B cell (primary cell): ENCODE measurements at regions not wholly inside any gene's neighbourhood (a gene's known extent, or its start where the extent isn't known, plus 50 kb on each side); places are given as distances from the start of the nearest gene placed in this dataset.

Experiments
- ATAC-seq: fragments of 200-7000 bp; cut with Tn5 transposase; one replicate; pipeline ENCODE4 v1.10.0; 2021; ENCODE audit warnings: low read depth, mild to moderate bottlenecking, moderate number of reproducible peaks, moderate library complexity
- CTCF ChIA-PET: fragments of 350-600 bp; sonication (Branson Sonifier 250); formaldehyde crosslinking; loops from one replicate; lab custom pipeline; 2021; ENCODE audit warnings: antibody characterized with exemption, inconsistent platforms; lab: Charles Lee
- POLR2A ChIA-PET: fragments of 350-600 bp; sonication (Branson Sonifier 250); formaldehyde crosslinking; loops from one replicate; lab custom pipeline; 2021; ENCODE audit warnings: antibody characterized with exemption; lab: Charles Lee
- DNase-seq: peaks from one replicate; pipeline ENCODE4 v3.0.0; 2013
- H2AFZ ChIP-seq: 2 replicates; pipeline ENCODE4 v1.6.1; 2012; ENCODE audit warnings: mild to moderate bottlenecking, low read depth, low read length; ENCODE audit not compliant: insufficient read depth, poor library complexity, severe bottlenecking
- H3K27ac ChIP-seq, 2 donors: 1 replicate in 1 of 2; 2 replicates in 1 of 2; pipeline ENCODE4 v1.5.1; 2012 to 2013; ENCODE audit warnings: low read length in 2 of 2, mild to moderate bottlenecking in 2 of 2, moderate library complexity in 1 of 2
- H3K27me3 ChIP-seq, 4 experiments: fragments of 200-600 bp in 1 of 4; sonication (generic) in 1 of 4; replicated peaks in 1 of 4; 1 replicate in 2 of 4; 2 replicates in 2 of 4; pipeline versions ENCODE4 v1.6.1 to v1.7.0; 2013 to 2016; ENCODE audit warnings: low read length in 3 of 4, mild to moderate bottlenecking in 2 of 4, mixed read lengths in 1 of 4, moderate library complexity in 1 of 4; ENCODE audit not compliant: insufficient read depth in 4 of 4, control insufficient read depth in 3 of 4; ENCODE audit errors: control extremely low read depth in 1 of 4
- H3K36me3 ChIP-seq, 2 experiments: replicated peaks in 1 of 2; 1 replicate in 1 of 2; 2 replicates in 1 of 2; pipeline versions ENCODE4 v1.6.1 to v1.7.1; 2013; ENCODE audit warnings: low read length in 1 of 2; ENCODE audit not compliant: insufficient read depth in 2 of 2, control insufficient read depth in 1 of 2; ENCODE audit errors: control extremely low read depth in 1 of 2, extremely low read depth in 1 of 2
- H3K4me1 ChIP-seq, 2 donors: fragments of 200-600 bp in 1 of 2; sonication (generic) in 1 of 2; 1 replicate in 1 of 2; 2 replicates in 1 of 2; pipeline versions ENCODE4 v1.5.1 to v1.6.1; 2013 to 2017; ENCODE audit warnings: low read length in 2 of 2; ENCODE audit not compliant: control insufficient read depth in 2 of 2, insufficient read depth in 2 of 2
- H3K4me2 ChIP-seq: replicated peaks from 2 replicates; pipeline ENCODE3; 2012; ENCODE audit warnings: mild to moderate bottlenecking, low read depth, low read length; ENCODE audit not compliant: poor library complexity, severe bottlenecking
- H3K4me3 ChIP-seq, 5 experiments: fragments of 200-600 bp in 1 of 5; sonication (generic) in 1 of 5; 1 replicate in 3 of 5; 2 replicates in 2 of 5; pipeline versions ENCODE4 v1.5.1 to v1.7.0; 2011 to 2016; ENCODE audit warnings: low read length in 4 of 5, mild to moderate bottlenecking in 4 of 5, low read depth in 2 of 5, control low read depth in 1 of 5, moderate library complexity in 1 of 5; ENCODE audit not compliant: insufficient read depth in 1 of 5; ENCODE audit errors: control extremely low read depth in 1 of 5, extremely low read depth in 1 of 5
- H3K79me2 ChIP-seq: fragments of 200-600 bp; sonication (generic); one replicate; pipeline ENCODE4 v1.6.0; 2016; ENCODE audit warnings: low read length; ENCODE audit not compliant: control insufficient read depth, insufficient read depth
- H3K9ac ChIP-seq: fragments of 200-600 bp; sonication (generic); 2 replicates; pipeline ENCODE4 v1.6.1; 2017; ENCODE audit warnings: mild to moderate bottlenecking, low read length, moderate library complexity
- H3K9me3 ChIP-seq, 3 donors: one replicate each; pipeline versions ENCODE4 v1.6.1 to v1.7.1; 2013; ENCODE audit warnings: low read length in 2 of 3; ENCODE audit not compliant: control insufficient read depth in 2 of 3, insufficient read depth in 1 of 3; ENCODE audit errors: control extremely low read depth in 1 of 3
- H4K20me1 ChIP-seq: 2 replicates; pipeline ENCODE4 v1.6.0; 2012; ENCODE audit warnings: mild to moderate bottlenecking, low read length; ENCODE audit not compliant: insufficient read depth, control insufficient read depth, poor library complexity, severe bottlenecking
- H3K27ac Mint-ChIP-seq: one replicate; pipeline ENCODE4 v1.8.0; 2021; ENCODE audit warnings: mixed read lengths
- H3K27me3 Mint-ChIP-seq: one replicate; pipeline ENCODE4 v1.8.0; 2021; ENCODE audit warnings: mixed read lengths
- H3K4me1 Mint-ChIP-seq: one replicate; pipeline ENCODE4 v1.8.0; 2021; ENCODE audit warnings: mixed read lengths
- H3K4me3 Mint-ChIP-seq: one replicate; pipeline ENCODE4 v1.8.0; 2021; ENCODE audit warnings: mixed read lengths
- H3K9me3 Mint-ChIP-seq: one replicate; pipeline ENCODE4 v1.8.0; 2022; ENCODE audit warnings: mixed read lengths; ENCODE audit not compliant: insufficient read depth
- EZH2 ChIP-seq: IDR thresholded peaks from 2 replicates; pipeline ENCODE4 v1.6.1; 2012; ENCODE audit warnings: borderline replicate concordance, low read depth, mild to moderate bottlenecking, moderate library complexity, low read length; ENCODE audit not compliant: insufficient read depth, poor library complexity, severe bottlenecking
- WGBS: methylation state at CpG from one replicate; pipeline ENCODE4 v1.1.5; 2013; ENCODE audit warnings: missing lambda C conversion rate; ENCODE audit not compliant: insufficient coverage; 5-methylcytosine and 5-hydroxymethylcytosine counted together
- intact Hi-C: fragments of 100-400 bp; cut with micrococcal nuclease; formaldehyde crosslinking; loops from one replicate; pipeline ENCODE4 v1.10.0; 2022
- TF ChIP-seq, protein P1 (sequence below): fragments of 200-600 bp; IDR thresholded peaks from one replicate; pipeline ENCODE4 v1.8.0; 2022; ENCODE audit warnings: antibody characterized with exemption, mild to moderate bottlenecking

DNA sequence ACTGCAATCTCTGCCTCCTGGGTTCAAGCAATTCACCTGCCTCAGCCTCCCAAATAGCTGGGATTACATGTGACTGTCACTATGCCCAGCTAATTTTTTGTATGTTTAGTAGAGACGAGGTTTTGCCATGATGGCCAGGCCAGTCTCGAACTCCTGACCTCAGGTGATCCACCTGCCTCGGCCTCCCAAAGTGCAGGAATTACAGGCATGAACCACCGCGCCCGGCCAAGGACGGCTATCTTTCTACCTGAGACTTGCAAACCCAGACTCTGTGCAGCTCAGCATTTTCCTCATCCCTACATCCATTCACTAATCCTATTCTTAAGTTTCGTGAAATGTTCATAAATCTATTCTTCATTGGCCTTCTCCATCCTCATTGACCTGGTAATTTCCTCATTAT, 330.0 kb downstream of the ANTXR2 start:
- Mint-ChIP-seq H3K4me1 (no peaks in the 10 kb centered on the region), H3K4me3 (no peak overlapping the region), H3K9me3 (no peaks in the 10 kb centered on the region), H3K27me3 (peaks cover 3% of the 10 kb centered on the region), H3K27ac (no peak overlapping the region)
- H3K79me2 ChIP-seq, result no peaks in the 10 kb centered on the region
- no peaks in the 10 kb centered on the region for H3K36me3 ChIP-seq
- H4K20me1 ChIP-seq, result no peaks in the 10 kb centered on the region
- no peak for ATAC-seq
- WGBS, result 88% methylated on average over 8 of the region's 8 CpGs
- CTCF ChIA-PET, result no interaction called here
- H3K4me3 ChIP-seq, result no peak overlapping the region
- intact Hi-C loops, result no loop called here
- H3K4me1 ChIP-seq, result no peaks in the 10 kb centered on the region
- H3K27me3 ChIP-seq, result no peaks in the 10 kb centered on the region
- H3K4me2 ChIP-seq, result no peak overlapping the region
- H3K9ac ChIP-seq, result no peak overlapping the region
- POLR2A ChIA-PET, result no interaction called here
- no peaks in the 10 kb centered on the region for H3K9me3 ChIP-seq
- no peak for TF ChIP-seq EZH2
- TF ChIP-seq, protein P1, sequence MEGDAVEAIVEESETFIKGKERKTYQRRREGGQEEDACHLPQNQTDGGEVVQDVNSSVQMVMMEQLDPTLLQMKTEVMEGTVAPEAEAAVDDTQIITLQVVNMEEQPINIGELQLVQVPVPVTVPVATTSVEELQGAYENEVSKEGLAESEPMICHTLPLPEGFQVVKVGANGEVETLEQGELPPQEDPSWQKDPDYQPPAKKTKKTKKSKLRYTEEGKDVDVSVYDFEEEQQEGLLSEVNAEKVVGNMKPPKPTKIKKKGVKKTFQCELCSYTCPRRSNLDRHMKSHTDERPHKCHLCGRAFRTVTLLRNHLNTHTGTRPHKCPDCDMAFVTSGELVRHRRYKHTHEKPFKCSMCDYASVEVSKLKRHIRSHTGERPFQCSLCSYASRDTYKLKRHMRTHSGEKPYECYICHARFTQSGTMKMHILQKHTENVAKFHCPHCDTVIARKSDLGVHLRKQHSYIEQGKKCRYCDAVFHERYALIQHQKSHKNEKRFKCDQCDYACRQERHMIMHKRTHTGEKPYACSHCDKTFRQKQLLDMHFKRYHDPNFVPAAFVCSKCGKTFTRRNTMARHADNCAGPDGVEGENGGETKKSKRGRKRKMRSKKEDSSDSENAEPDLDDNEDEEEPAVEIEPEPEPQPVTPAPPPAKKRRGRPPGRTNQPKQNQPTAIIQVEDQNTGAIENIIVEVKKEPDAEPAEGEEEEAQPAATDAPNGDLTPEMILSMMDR, result no peak
- H3K27ac ChIP-seq, result no peak overlapping the region
- no peak overlapping the region for H2AFZ ChIP-seq
- DNase-seq, result no peak

DNA sequence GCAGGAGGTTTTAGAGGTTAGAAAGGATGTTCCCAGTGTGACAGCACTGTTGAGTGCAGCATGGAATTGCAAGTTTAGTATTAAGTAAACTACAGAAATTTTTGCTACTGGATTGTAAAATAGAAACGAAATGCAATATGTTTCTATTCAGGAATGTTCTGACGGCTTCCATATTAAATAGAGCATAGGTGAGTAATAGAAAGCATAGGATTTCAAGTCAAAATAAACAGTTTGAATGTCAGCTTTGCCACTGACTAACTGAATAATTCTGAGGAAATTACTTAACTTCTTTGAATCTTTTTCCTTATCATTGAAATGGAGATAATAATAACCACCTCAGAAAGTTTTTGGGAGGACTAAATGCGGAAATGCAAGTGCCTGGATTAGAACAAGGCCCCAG, 331.9 kb upstream of the GK2 start:
- no peaks in the 10 kb centered on the region for H3K9me3 ChIP-seq
- no peaks in the 10 kb centered on the region for H3K36me3 ChIP-seq
- ChIA-PET CTCF (no interaction called here), POLR2A (no interaction called here)
- H3K27ac ChIP-seq, result no peak overlapping the region
- no peaks in the 10 kb centered on the region for H3K9me3 Mint-ChIP-seq
- H3K27me3 ChIP-seq, result no peaks in the 10 kb centered on the region
- WGBS, result 60% methylated on average over 1 of the region's 3 CpGs
- DNase-seq (no peak), ATAC-seq (no peak)
- H2AFZ ChIP-seq, result no peak overlapping the region
- no peaks in the 10 kb centered on the region for H4K20me1 ChIP-seq
- no peak overlapping the region for H3K4me3 ChIP-seq
- H3K4me2 ChIP-seq, result no peak overlapping the region
- H3K4me1 Mint-ChIP-seq, result no peaks in the 10 kb centered on the region
- no peaks in the 10 kb centered on the region for H3K4me1 ChIP-seq
- intact Hi-C loops, result no loop called here
- H3K79me2 ChIP-seq, result no peaks in the 10 kb centered on the region
- no peak overlapping the region for H3K4me3 Mint-ChIP-seq
- no peak overlapping the region for H3K27ac Mint-ChIP-seq
- peaks cover under 1% of the 10 kb centered on the region for H3K27me3 Mint-ChIP-seq
- no peak overlapping the region for H3K9ac ChIP-seq
- no peak for TF ChIP-seq EZH2
- TF ChIP-seq, protein P1, result no peak
